B cell (primary cell): ENCODE measurements at regions not wholly inside any gene's neighbourhood (a gene's known extent, or its start where the extent isn't known, plus 50 kb on each side); places are given as distances from the start of the nearest gene placed in this dataset.

Experiments used
- ATAC-seq: fragments of 200-7000 bp; cut with Tn5 transposase; one replicate; pipeline ENCODE4 v1.10.0; 2021; ENCODE audit warnings: low read depth, mild to moderate bottlenecking, moderate number of reproducible peaks, moderate library complexity
- CTCF ChIA-PET: fragments of 350-600 bp; sonication (Branson Sonifier 250); formaldehyde crosslinking; loops from one replicate; lab custom pipeline; 2021; ENCODE audit warnings: antibody characterized with exemption, inconsistent platforms; lab: Charles Lee
- POLR2A ChIA-PET: fragments of 350-600 bp; sonication (Branson Sonifier 250); formaldehyde crosslinking; loops from one replicate; lab custom pipeline; 2021; ENCODE audit warnings: antibody characterized with exemption; lab: Charles Lee
- DNase-seq: peaks from one replicate; pipeline ENCODE4 v3.0.0; 2013
- H2AFZ ChIP-seq: 2 replicates; pipeline ENCODE4 v1.6.1; 2012; ENCODE audit warnings: mild to moderate bottlenecking, low read depth, low read length; ENCODE audit not compliant: insufficient read depth, poor library complexity, severe bottlenecking
- H3K27ac ChIP-seq, 2 donors: 1 replicate in 1 of 2; 2 replicates in 1 of 2; pipeline ENCODE4 v1.5.1; 2012 to 2013; ENCODE audit warnings: low read length in 2 of 2, mild to moderate bottlenecking in 2 of 2, moderate library complexity in 1 of 2
- H3K27me3 ChIP-seq, 4 experiments: fragments of 200-600 bp in 1 of 4; sonication (generic) in 1 of 4; replicated peaks in 1 of 4; 1 replicate in 2 of 4; 2 replicates in 2 of 4; pipeline versions ENCODE4 v1.6.1 to v1.7.0; 2013 to 2016; ENCODE audit warnings: low read length in 3 of 4, mild to moderate bottlenecking in 2 of 4, mixed read lengths in 1 of 4, moderate library complexity in 1 of 4; ENCODE audit not compliant: insufficient read depth in 4 of 4, control insufficient read depth in 3 of 4; ENCODE audit errors: control extremely low read depth in 1 of 4
- H3K36me3 ChIP-seq, 2 experiments: replicated peaks in 1 of 2; 1 replicate in 1 of 2; 2 replicates in 1 of 2; pipeline versions ENCODE4 v1.6.1 to v1.7.1; 2013; ENCODE audit warnings: low read length in 1 of 2; ENCODE audit not compliant: insufficient read depth in 2 of 2, control insufficient read depth in 1 of 2; ENCODE audit errors: control extremely low read depth in 1 of 2, extremely low read depth in 1 of 2
- H3K4me1 ChIP-seq, 2 donors: fragments of 200-600 bp in 1 of 2; sonication (generic) in 1 of 2; 1 replicate in 1 of 2; 2 replicates in 1 of 2; pipeline versions ENCODE4 v1.5.1 to v1.6.1; 2013 to 2017; ENCODE audit warnings: low read length in 2 of 2; ENCODE audit not compliant: control insufficient read depth in 2 of 2, insufficient read depth in 2 of 2
- H3K4me2 ChIP-seq: replicated peaks from 2 replicates; pipeline ENCODE3; 2012; ENCODE audit warnings: mild to moderate bottlenecking, low read depth, low read length; ENCODE audit not compliant: poor library complexity, severe bottlenecking
- H3K4me3 ChIP-seq, 5 experiments: fragments of 200-600 bp in 1 of 5; sonication (generic) in 1 of 5; 1 replicate in 3 of 5; 2 replicates in 2 of 5; pipeline versions ENCODE4 v1.5.1 to v1.7.0; 2011 to 2016; ENCODE audit warnings: low read length in 4 of 5, mild to moderate bottlenecking in 4 of 5, low read depth in 2 of 5, control low read depth in 1 of 5, moderate library complexity in 1 of 5; ENCODE audit not compliant: insufficient read depth in 1 of 5; ENCODE audit errors: control extremely low read depth in 1 of 5, extremely low read depth in 1 of 5
- H3K79me2 ChIP-seq: fragments of 200-600 bp; sonication (generic); one replicate; pipeline ENCODE4 v1.6.0; 2016; ENCODE audit warnings: low read length; ENCODE audit not compliant: control insufficient read depth, insufficient read depth
- H3K9ac ChIP-seq: fragments of 200-600 bp; sonication (generic); 2 replicates; pipeline ENCODE4 v1.6.1; 2017; ENCODE audit warnings: mild to moderate bottlenecking, low read length, moderate library complexity
- H3K9me3 ChIP-seq, 3 donors: one replicate each; pipeline versions ENCODE4 v1.6.1 to v1.7.1; 2013; ENCODE audit warnings: low read length in 2 of 3; ENCODE audit not compliant: control insufficient read depth in 2 of 3, insufficient read depth in 1 of 3; ENCODE audit errors: control extremely low read depth in 1 of 3
- H4K20me1 ChIP-seq: 2 replicates; pipeline ENCODE4 v1.6.0; 2012; ENCODE audit warnings: mild to moderate bottlenecking, low read length; ENCODE audit not compliant: insufficient read depth, control insufficient read depth, poor library complexity, severe bottlenecking
- H3K27ac Mint-ChIP-seq: one replicate; pipeline ENCODE4 v1.8.0; 2021; ENCODE audit warnings: mixed read lengths
- H3K27me3 Mint-ChIP-seq: one replicate; pipeline ENCODE4 v1.8.0; 2021; ENCODE audit warnings: mixed read lengths
- H3K4me1 Mint-ChIP-seq: one replicate; pipeline ENCODE4 v1.8.0; 2021; ENCODE audit warnings: mixed read lengths
- H3K4me3 Mint-ChIP-seq: one replicate; pipeline ENCODE4 v1.8.0; 2021; ENCODE audit warnings: mixed read lengths
- H3K9me3 Mint-ChIP-seq: one replicate; pipeline ENCODE4 v1.8.0; 2022; ENCODE audit warnings: mixed read lengths; ENCODE audit not compliant: insufficient read depth
- EZH2 ChIP-seq: IDR thresholded peaks from 2 replicates; pipeline ENCODE4 v1.6.1; 2012; ENCODE audit warnings: borderline replicate concordance, low read depth, mild to moderate bottlenecking, moderate library complexity, low read length; ENCODE audit not compliant: insufficient read depth, poor library complexity, severe bottlenecking
- WGBS: methylation state at CpG from one replicate; pipeline ENCODE4 v1.1.5; 2013; ENCODE audit warnings: missing lambda C conversion rate; ENCODE audit not compliant: insufficient coverage; 5-methylcytosine and 5-hydroxymethylcytosine counted together
- intact Hi-C: fragments of 100-400 bp; cut with micrococcal nuclease; formaldehyde crosslinking; loops from one replicate; pipeline ENCODE4 v1.10.0; 2022
- TF ChIP-seq, protein P1 (sequence below): fragments of 200-600 bp; IDR thresholded peaks from one replicate; pipeline ENCODE4 v1.8.0; 2022; ENCODE audit warnings: antibody characterized with exemption, mild to moderate bottlenecking

- Histone ChIP-seq H3K36me3 (no peaks in the 10 kb centered on the region), H3K79me2 (no peaks in the 10 kb centered on the region), H3K9ac (no peak overlapping the region), H2AFZ (no peak overlapping the region), H3K9me3 (no peaks in the 10 kb centered on the region), H3K4me3 (no peak overlapping the region), H3K27me3 (no peaks in the 10 kb centered on the region), H3K27ac (no peak overlapping the region), H3K4me1 (no peaks in the 10 kb centered on the region), H3K4me2 (no peak overlapping the region), H4K20me1 (no peaks in the 10 kb centered on the region)
- no peaks in the 10 kb centered on the region for H3K9me3 Mint-ChIP-seq
- no peak overlapping the region for H3K4me3 Mint-ChIP-seq
- ATAC-seq: no peak
- H3K27me3 Mint-ChIP-seq: peaks cover 49% of the 10 kb centered on the region
- no peak for TF ChIP-seq EZH2
- TF ChIP-seq, protein P1, sequence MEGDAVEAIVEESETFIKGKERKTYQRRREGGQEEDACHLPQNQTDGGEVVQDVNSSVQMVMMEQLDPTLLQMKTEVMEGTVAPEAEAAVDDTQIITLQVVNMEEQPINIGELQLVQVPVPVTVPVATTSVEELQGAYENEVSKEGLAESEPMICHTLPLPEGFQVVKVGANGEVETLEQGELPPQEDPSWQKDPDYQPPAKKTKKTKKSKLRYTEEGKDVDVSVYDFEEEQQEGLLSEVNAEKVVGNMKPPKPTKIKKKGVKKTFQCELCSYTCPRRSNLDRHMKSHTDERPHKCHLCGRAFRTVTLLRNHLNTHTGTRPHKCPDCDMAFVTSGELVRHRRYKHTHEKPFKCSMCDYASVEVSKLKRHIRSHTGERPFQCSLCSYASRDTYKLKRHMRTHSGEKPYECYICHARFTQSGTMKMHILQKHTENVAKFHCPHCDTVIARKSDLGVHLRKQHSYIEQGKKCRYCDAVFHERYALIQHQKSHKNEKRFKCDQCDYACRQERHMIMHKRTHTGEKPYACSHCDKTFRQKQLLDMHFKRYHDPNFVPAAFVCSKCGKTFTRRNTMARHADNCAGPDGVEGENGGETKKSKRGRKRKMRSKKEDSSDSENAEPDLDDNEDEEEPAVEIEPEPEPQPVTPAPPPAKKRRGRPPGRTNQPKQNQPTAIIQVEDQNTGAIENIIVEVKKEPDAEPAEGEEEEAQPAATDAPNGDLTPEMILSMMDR: no peak
- ChIA-PET POLR2A (no interaction called here), CTCF (no interaction called here)
- no peak for DNase-seq
- H3K4me1 Mint-ChIP-seq: no peaks in the 10 kb centered on the region
- intact Hi-C loops: no loop called here
- H3K27ac Mint-ChIP-seq: no peak overlapping the region
- WGBS: no CpG with 5 or more reads among the region's 8 CpGs
These were observed 370.2 kb upstream of the CCDC196 start for GRCh38 chr14:66115740-66116502.

GRCh38 chr14:66116732-66117131 lies 369.4 kb upstream of the CCDC196 start:
- H3K27ac Mint-ChIP-seq: no peak overlapping the region
- WGBS: 100% methylated on average over 2 of the region's 4 CpGs
- Histone ChIP-seq H3K9ac (no peak overlapping the region), H3K4me1 (no peaks in the 10 kb centered on the region), H3K4me2 (no peak overlapping the region), H2AFZ (no peak overlapping the region), H4K20me1 (no peaks in the 10 kb centered on the region), H3K4me3 (no peak overlapping the region), H3K36me3 (no peaks in the 10 kb centered on the region), H3K79me2 (no peaks in the 10 kb centered on the region), H3K27me3 (no peaks in the 10 kb centered on the region), H3K9me3 (no peaks in the 10 kb centered on the region), H3K27ac (no peak overlapping the region)
- TF ChIP-seq EZH2: no peak
- TF ChIP-seq, protein P1: no peak
- CTCF ChIA-PET: no interaction called here
- ATAC-seq (no peak), DNase-seq (no peak)
- intact Hi-C loops: no loop called here
- no peaks in the 10 kb centered on the region for H3K9me3 Mint-ChIP-seq
- POLR2A ChIA-PET: no interaction called here
- H3K4me3 Mint-ChIP-seq: no peak overlapping the region
- H3K27me3 Mint-ChIP-seq: peaks cover 47% of the 10 kb centered on the region
- H3K4me1 Mint-ChIP-seq: no peaks in the 10 kb centered on the region
